CD14-positive monocyte (primary cell): ENCODE measurements at regions not wholly inside any gene's neighbourhood (a gene's known extent, or its start where the extent isn't known, plus 50 kb on each side); places are given as distances from the start of the nearest gene placed in this dataset.

Source experiments
- DNase-seq, 3 donors: peaks; one replicate each; pipeline ENCODE4 v3.0.0-alpha.2; 2011 to 2022
- H2AFZ ChIP-seq: 2 replicates; pipeline ENCODE4 v1.6.0; 2012; ENCODE audit warnings: mild to moderate bottlenecking, low read depth, low read length, inconsistent platforms; ENCODE audit not compliant: insufficient read depth, poor library complexity, severe bottlenecking
- H3K27ac ChIP-seq, 2 donors: 1 replicate in 1 of 2; 2 replicates in 1 of 2; pipeline ENCODE4 v1.5.1; 2012 to 2013; ENCODE audit warnings: low read length in 2 of 2, control low read depth in 1 of 2, inconsistent platforms in 1 of 2, low read depth in 1 of 2, mild to moderate bottlenecking in 1 of 2
- H3K27me3 ChIP-seq, 2 donors: one replicate each; pipeline versions ENCODE4 v1.6.0 to v1.6.1; 2011 to 2013; ENCODE audit warnings: low read length in 2 of 2; ENCODE audit not compliant: control insufficient read depth in 2 of 2, insufficient read depth in 2 of 2
- H3K36me3 ChIP-seq, 2 donors: replicated peaks in 1 of 2; 1 replicate in 1 of 2; 2 replicates in 1 of 2; pipeline versions ENCODE4 v1.5.1 to v1.6.1; 2012 to 2013; ENCODE audit warnings: low read length in 2 of 2, control low read depth in 1 of 2, inconsistent platforms in 1 of 2, mild to moderate bottlenecking in 1 of 2; ENCODE audit not compliant: insufficient read depth in 2 of 2, control insufficient read depth in 1 of 2
- H3K4me1 ChIP-seq, 2 donors: 1 replicate in 1 of 2; 2 replicates in 1 of 2; pipeline versions ENCODE4 v1.5.1 to v1.6.1; 2012 to 2013; ENCODE audit warnings: low read length in 2 of 2, control low read depth in 1 of 2, inconsistent platforms in 1 of 2, mild to moderate bottlenecking in 1 of 2, moderate library complexity in 1 of 2; ENCODE audit not compliant: insufficient read depth in 2 of 2, control insufficient read depth in 1 of 2
- H3K4me2 ChIP-seq: replicated peaks from 2 replicates; pipeline ENCODE3; 2012; ENCODE audit warnings: low read length, moderate library complexity, mild to moderate bottlenecking; ENCODE audit not compliant: poor library complexity, severe bottlenecking; ENCODE audit errors: extremely low read depth
- H3K4me3 ChIP-seq, 3 experiments: fragments of 200-600 bp in 1 of 3; sonication (generic) in 1 of 3; replicated peaks in 1 of 3; 1 replicate in 2 of 3; 2 replicates in 1 of 3; pipeline ENCODE4 v1.5.1; 2011 to 2013; ENCODE audit warnings: low read length in 3 of 3, mild to moderate bottlenecking in 3 of 3, control low read depth in 2 of 3, low read depth in 2 of 3, inconsistent platforms in 1 of 3, moderate library complexity in 1 of 3
- H3K79me2 ChIP-seq: 2 replicates; pipeline ENCODE4 v1.6.0; 2012; ENCODE audit warnings: mild to moderate bottlenecking, control low read depth, inconsistent platforms, low read length, moderate library complexity; ENCODE audit not compliant: insufficient read depth
- H3K9ac ChIP-seq: 2 replicates; pipeline ENCODE4 v1.6.0; 2017; ENCODE audit warnings: low read length, mild to moderate bottlenecking; ENCODE audit not compliant: insufficient read depth, poor library complexity, severe bottlenecking
- H3K9me3 ChIP-seq, 2 donors: replicated peaks in 1 of 2; 1 replicate in 1 of 2; 2 replicates in 1 of 2; pipeline versions ENCODE4 v1.5.1 to v1.6.1; 2012 to 2013; ENCODE audit warnings: low read length in 2 of 2, control low read depth in 1 of 2; ENCODE audit not compliant: control insufficient read depth in 1 of 2, insufficient read depth in 1 of 2
- H4K20me1 ChIP-seq: 2 replicates; pipeline ENCODE4 v1.6.0; 2012; ENCODE audit warnings: mild to moderate bottlenecking, low read length, control low read depth, moderate library complexity; ENCODE audit not compliant: insufficient read depth
- H3K27ac Mint-ChIP-seq, 7 donors: one replicate each; pipeline ENCODE4 v1.8.0; 2020; ENCODE audit warnings: mild to moderate bottlenecking in 7 of 7, mixed read lengths in 7 of 7, moderate library complexity in 6 of 7, inconsistent platforms in 2 of 7
- H3K27me3 Mint-ChIP-seq, 3 donors: one replicate each; pipeline ENCODE4 v1.8.0; 2021 to 2022; ENCODE audit warnings: low read depth in 3 of 3, mild to moderate bottlenecking in 3 of 3, mixed read lengths in 3 of 3, moderate library complexity in 3 of 3, inconsistent platforms in 1 of 3
- H3K36me3 Mint-ChIP-seq, 2 donors: one replicate each; pipeline ENCODE4 v1.8.0; 2020; ENCODE audit warnings: mixed read lengths in 2 of 2, inconsistent platforms in 1 of 2, mild to moderate bottlenecking in 1 of 2
- H3K4me1 Mint-ChIP-seq: one replicate; pipeline ENCODE4 v1.8.0; 2020; ENCODE audit warnings: mild to moderate bottlenecking, mixed read lengths
- H3K4me3 Mint-ChIP-seq, 2 donors: one replicate each; pipeline ENCODE4 v1.8.0; 2020; ENCODE audit warnings: mild to moderate bottlenecking in 2 of 2, mixed read lengths in 2 of 2, moderate library complexity in 1 of 2
- H3K9me3 Mint-ChIP-seq, 7 donors: one replicate each; pipeline ENCODE4 v1.8.0; 2020 to 2022; ENCODE audit warnings: mixed read lengths in 7 of 7, mild to moderate bottlenecking in 6 of 7, moderate library complexity in 6 of 7, inconsistent platforms in 2 of 7
- WGBS: methylation state at CpG from one replicate; pipeline ENCODE4 v1.1.5; 2013; ENCODE audit warnings: missing lambda C conversion rate; ENCODE audit not compliant: insufficient coverage; 5-methylcytosine and 5-hydroxymethylcytosine counted together
- intact Hi-C, 2 donors: fragments of 100-400 bp; cut with micrococcal nuclease; formaldehyde crosslinking; loops; one replicate each; pipeline versions ENCODE4 v1.15.0 to v1.15.1; 2023
- TF ChIP-seq, protein P1 (sequence below): fragments of 200-600 bp; IDR thresholded peaks from one replicate; pipeline ENCODE4 v1.8.0; 2022; ENCODE audit warnings: antibody characterized with exemption, mild to moderate bottlenecking

GRCh38 chr13:87058786-87059329 is 612.3 kb upstream of the SLITRK5 start:
- Mint-ChIP-seq H3K27ac (no peak overlapping the region), H3K4me1 (no peaks in the 10 kb centered on the region), H3K4me3 (no peak overlapping the region), H3K36me3 (no peaks in the 10 kb centered on the region), H3K9me3 (peaks cover 0 to 7% (median 2%) of the 10 kb centered on the region in 7 donors), H3K27me3 (no peaks in the 10 kb centered on the region)
- Histone ChIP-seq H3K36me3 (no peaks in the 10 kb centered on the region), H3K4me2 (no peak overlapping the region), H3K27ac (no peak overlapping the region), H3K4me1 (no peaks in the 10 kb centered on the region), H4K20me1 (no peaks in the 10 kb centered on the region), H3K9me3 (peaks cover 0 to 4% of the 10 kb centered on the region in 2 donors), H3K9ac (no peak overlapping the region), H2AFZ (no peak overlapping the region), H3K4me3 (no peak overlapping the region), H3K79me2 (no peaks in the 10 kb centered on the region), H3K27me3 (no peaks in the 10 kb centered on the region)
- TF ChIP-seq, protein P1, sequence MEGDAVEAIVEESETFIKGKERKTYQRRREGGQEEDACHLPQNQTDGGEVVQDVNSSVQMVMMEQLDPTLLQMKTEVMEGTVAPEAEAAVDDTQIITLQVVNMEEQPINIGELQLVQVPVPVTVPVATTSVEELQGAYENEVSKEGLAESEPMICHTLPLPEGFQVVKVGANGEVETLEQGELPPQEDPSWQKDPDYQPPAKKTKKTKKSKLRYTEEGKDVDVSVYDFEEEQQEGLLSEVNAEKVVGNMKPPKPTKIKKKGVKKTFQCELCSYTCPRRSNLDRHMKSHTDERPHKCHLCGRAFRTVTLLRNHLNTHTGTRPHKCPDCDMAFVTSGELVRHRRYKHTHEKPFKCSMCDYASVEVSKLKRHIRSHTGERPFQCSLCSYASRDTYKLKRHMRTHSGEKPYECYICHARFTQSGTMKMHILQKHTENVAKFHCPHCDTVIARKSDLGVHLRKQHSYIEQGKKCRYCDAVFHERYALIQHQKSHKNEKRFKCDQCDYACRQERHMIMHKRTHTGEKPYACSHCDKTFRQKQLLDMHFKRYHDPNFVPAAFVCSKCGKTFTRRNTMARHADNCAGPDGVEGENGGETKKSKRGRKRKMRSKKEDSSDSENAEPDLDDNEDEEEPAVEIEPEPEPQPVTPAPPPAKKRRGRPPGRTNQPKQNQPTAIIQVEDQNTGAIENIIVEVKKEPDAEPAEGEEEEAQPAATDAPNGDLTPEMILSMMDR = no peak
- intact Hi-C loops = no loop called here
- DNase-seq = no peak
- 100% methylated on average over 1 of the region's 5 CpGs for WGBS

GRCh38 chr13:87078947-87079795 is 592.0 kb upstream of the SLITRK5 start:
- H2AFZ ChIP-seq = no peak overlapping the region
- peaks cover 18 to 20% of the 10 kb centered on the region in 2 donors for H3K9me3 ChIP-seq
- no peak overlapping the region for H3K4me2 ChIP-seq
- no peak overlapping the region for H3K4me3 ChIP-seq
- H3K36me3 ChIP-seq = no peaks in the 10 kb centered on the region
- H3K9ac ChIP-seq = no peak overlapping the region
- 95% methylated on average over 33 of the region's 34 CpGs for WGBS
- H3K4me1 Mint-ChIP-seq = no peaks in the 10 kb centered on the region
- DNase-seq = no peak
- H3K27ac ChIP-seq = no peak overlapping the region
- no peaks in the 10 kb centered on the region for H4K20me1 ChIP-seq
- H3K36me3 Mint-ChIP-seq = no peaks in the 10 kb centered on the region
- H3K79me2 ChIP-seq = no peaks in the 10 kb centered on the region
- no peaks in the 10 kb centered on the region for H3K27me3 ChIP-seq
- TF ChIP-seq, protein P1 = no peak
- no peak overlapping the region for H3K27ac Mint-ChIP-seq
- peaks cover 4 to 19% (median 15%) of the 10 kb centered on the region in 7 donors for H3K9me3 Mint-ChIP-seq
- intact Hi-C loops = no loop called here
- no peaks in the 10 kb centered on the region for H3K4me1 ChIP-seq
- no peaks in the 10 kb centered on the region for H3K27me3 Mint-ChIP-seq
- no peak overlapping the region for H3K4me3 Mint-ChIP-seq
